ENCODE measurements at regions not wholly inside any gene's neighbourhood (a gene's known extent, or its start where the extent isn't known, plus 50 kb on each side); places are given as distances from the start of the nearest gene placed in this dataset.

DNA sequence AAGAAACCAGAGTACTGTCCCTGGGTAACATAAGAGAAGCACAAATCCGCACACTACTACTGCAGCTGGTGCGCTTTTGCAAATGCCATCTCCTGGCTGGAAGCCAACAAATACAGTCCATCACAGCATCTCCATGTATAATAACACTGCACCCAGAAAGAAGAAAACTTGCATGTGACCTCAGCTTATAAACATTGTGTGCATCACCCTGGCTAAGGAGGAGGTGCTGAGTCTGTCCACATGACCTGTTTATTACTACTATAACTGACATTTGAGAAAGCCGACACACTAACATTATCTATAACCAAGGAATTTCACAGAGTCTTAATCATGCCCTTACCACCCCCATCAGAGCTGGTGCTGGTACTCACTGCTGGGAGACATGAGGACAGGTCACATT, 516.8 kb downstream of the CFAP47 start:
- no peak for DNase-seq (ENCODE audit: low spot score)
- in situ Hi-C loops (cut with MboI; ENCODE audit: low sequenced_read_pairs, unreplicated experiment): no loop called here
- TF ChIP-seq CTCF (IDR thresholded peaks at IDR 0.05; ENCODE audit: borderline replicate concordance, control extremely low read depth, extremely low read depth, insufficient read depth, missing control alignments): no peak

- in situ Hi-C loops (cut with MboI; ENCODE audit: low sequenced_read_pairs, unreplicated experiment): no loop called here
- no peak for DNase-seq (ENCODE audit: low spot score)
- TF ChIP-seq CTCF (IDR thresholded peaks at IDR 0.05; ENCODE audit: borderline replicate concordance, control extremely low read depth, extremely low read depth, insufficient read depth, missing control alignments): no peak
Observed at GRCh38 chrX:36443007-36443406, 523.5 kb downstream of the CFAP47 start.

DNA sequence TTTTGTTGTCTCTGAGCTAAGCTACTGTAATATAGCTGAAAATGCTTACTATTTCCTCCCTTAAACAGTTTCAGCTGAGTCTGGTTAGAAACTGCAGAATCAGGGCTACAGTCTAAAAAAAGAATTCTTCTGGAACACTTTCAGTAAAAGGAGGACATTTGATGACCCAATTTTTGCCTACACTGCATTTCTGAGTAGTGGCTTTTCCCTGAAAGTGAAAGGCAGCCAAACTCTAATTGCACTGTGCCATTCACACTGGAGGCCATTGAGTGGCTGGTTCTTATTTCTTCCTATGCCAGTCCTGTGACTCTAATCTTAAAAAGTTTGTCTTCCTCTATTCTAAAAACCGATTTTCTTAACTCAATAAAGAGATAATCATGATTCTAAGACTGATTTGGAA, 526.0 kb downstream of the CFAP47 start:
- TF ChIP-seq CTCF (IDR thresholded peaks at IDR 0.05; ENCODE audit: borderline replicate concordance, control extremely low read depth, extremely low read depth, insufficient read depth, missing control alignments): no peak
- DNase-seq (ENCODE audit: low spot score): no peak
- in situ Hi-C loops (cut with MboI; ENCODE audit: low sequenced_read_pairs, unreplicated experiment): no loop called here

GRCh38 chrX:36462142-36462541, 542.6 kb downstream of the CFAP47 start:
- in situ Hi-C loops (cut with MboI; ENCODE audit: low sequenced_read_pairs, unreplicated experiment): no loop called here
- TF ChIP-seq CTCF (IDR thresholded peaks at IDR 0.05; ENCODE audit: borderline replicate concordance, control extremely low read depth, extremely low read depth, insufficient read depth, missing control alignments): no peak
- DNase-seq (ENCODE audit: low spot score): no peak

DNA sequence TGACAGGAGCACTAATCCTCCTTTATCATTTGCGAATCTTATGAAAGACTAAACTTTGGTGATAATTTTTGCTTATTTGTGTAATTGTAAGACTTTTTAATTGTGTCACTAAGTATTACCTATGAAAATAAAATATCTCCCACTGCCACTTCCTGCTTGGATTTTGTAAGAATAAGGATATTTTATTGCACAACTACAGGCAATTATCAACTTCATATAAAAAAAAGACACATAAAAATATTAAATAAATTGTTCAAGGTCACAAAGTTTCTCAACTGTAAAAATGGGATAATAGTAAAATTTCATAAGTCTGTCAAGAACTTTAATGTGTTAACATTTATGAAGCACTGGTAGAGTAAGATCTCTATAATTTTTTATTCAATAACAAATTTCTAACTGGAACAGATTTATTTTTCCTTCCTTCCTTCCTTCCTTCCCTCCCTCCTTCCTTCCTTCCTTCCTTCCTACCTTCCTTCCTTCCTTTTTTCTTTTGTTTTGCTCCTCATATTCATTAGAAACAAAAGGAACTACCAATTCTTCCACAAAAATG, 527.6 kb upstream of the FAM47C start:
- no peak for TF ChIP-seq CTCF (IDR thresholded peaks at IDR 0.05; ENCODE audit: borderline replicate concordance, control extremely low read depth, extremely low read depth, insufficient read depth, missing control alignments)
- in situ Hi-C loops (cut with MboI; ENCODE audit: low sequenced_read_pairs, unreplicated experiment): no loop called here
- DNase-seq (ENCODE audit: low spot score): no peak

GRCh38 chrX:36501169-36501702, 506.9 kb upstream of the FAM47C start:
- DNase-seq (ENCODE audit: low spot score): no peak
- TF ChIP-seq CTCF (IDR thresholded peaks at IDR 0.05; ENCODE audit: borderline replicate concordance, control extremely low read depth, extremely low read depth, insufficient read depth, missing control alignments): no peak
- in situ Hi-C loops (cut with MboI; ENCODE audit: low sequenced_read_pairs, unreplicated experiment): no loop called here
